Umbilical cord (tissue), 1 donor: ENCODE measurements at regions not wholly inside any gene's neighbourhood (a gene's known extent, or its start where the extent isn't known, plus 50 kb on each side); places are given as distances from the start of the nearest gene placed in this dataset.
"Not testable (repeated sequence)": the region's sequence is repeated elsewhere in the genome, so short reads cannot be mapped to it uniquely, and the experiment has no call there.

ENCODE experiments used
- DNase-seq: peaks from one replicate; pipeline ENCODE4 v3.0.0-alpha.2; 2015; ENCODE audit warnings: low spot score

GRCh38 chr7:82624965-82625364 is 181.4 kb upstream of the CACNA2D1 start:
- no peak for DNase-seq

- DNase-seq = no peak
Measured at GRCh38 chr7:82624337-82624736, 180.8 kb upstream of the CACNA2D1 start.

GRCh38 chr7:82623812-82624211 is 180.2 kb upstream of the CACNA2D1 start:
- DNase-seq = no peak

GRCh38 chr7:82617156-82617555 is 173.6 kb upstream of the CACNA2D1 start:
- DNase-seq = no peak

- no peak for DNase-seq
Measured at GRCh38 chr7:82616059-82616728, 172.6 kb upstream of the CACNA2D1 start.

GRCh38 chr7:82615527-82615926 is 171.9 kb upstream of the CACNA2D1 start:
- DNase-seq = no peak

GRCh38 chr7:82609746-82610145 is 166.2 kb upstream of the CACNA2D1 start:
- no peak for DNase-seq

GRCh38 chr7:82605247-82605864 is 161.8 kb upstream of the CACNA2D1 start:
- no peak for DNase-seq

- DNase-seq = no peak
Measured at GRCh38 chr7:82602066-82602465, 158.5 kb upstream of the CACNA2D1 start.

GRCh38 chr7:82600531-82600930 is 157.0 kb upstream of the CACNA2D1 start:
- peak; percentile 75 for DNase-seq

- no peak for DNase-seq
Measured at GRCh38 chr7:82599895-82600294, 156.3 kb upstream of the CACNA2D1 start.

GRCh38 chr7:82598958-82599357 is 155.4 kb upstream of the CACNA2D1 start:
- DNase-seq = no peak

GRCh38 chr7:82595795-82596194 is 152.2 kb upstream of the CACNA2D1 start:
- DNase-seq = not testable (repeated sequence)

- DNase-seq = peak; percentile 18
Measured at GRCh38 chr7:82595176-82595575, 151.6 kb upstream of the CACNA2D1 start.

GRCh38 chr7:82594665-82595064 is 151.1 kb upstream of the CACNA2D1 start:
- DNase-seq = peak; percentile 25

- no peak for DNase-seq
Measured at GRCh38 chr7:82593780-82594179, 150.2 kb upstream of the CACNA2D1 start.

- DNase-seq = no peak
Measured at GRCh38 chr7:82592416-82592815, 148.8 kb upstream of the CACNA2D1 start.

- DNase-seq = no peak
Measured at GRCh38 chr7:82579047-82579446, 135.5 kb upstream of the CACNA2D1 start.

- DNase-seq = no peak
Measured at GRCh38 chr7:82578430-82578829, 134.9 kb upstream of the CACNA2D1 start.

- DNase-seq = peak; percentile 91
Measured at GRCh38 chr7:82572195-82572880, 128.8 kb upstream of the CACNA2D1 start.

- DNase-seq = not testable (repeated sequence)
Measured at GRCh38 chr7:82571047-82571446, 127.5 kb upstream of the CACNA2D1 start.

GRCh38 chr7:82567841-82568240 is 124.3 kb upstream of the CACNA2D1 start:
- no peak for DNase-seq

GRCh38 chr7:82567356-82567755 is 123.8 kb upstream of the CACNA2D1 start:
- DNase-seq = no peak
